IMR-90 (cell line): ENCODE measurements at regions not wholly inside any gene's neighbourhood (a gene's known extent, or its start where the extent isn't known, plus 50 kb on each side); places are given as distances from the start of the nearest gene placed in this dataset.

Source experiments
- ATAC-seq: fragments of 200-7000 bp; cut with Tn5 transposase; 2 replicates; pipeline ENCODE4 v1.9.1; 2020; ENCODE audit warnings: low read depth, mild to moderate bottlenecking, moderate library complexity
- BruUV-seq: library from RNA; stranded (reverse); fragments of 400-500 nt; replicated peaks from 2 replicates; lab custom pipeline; 2021; lab: Mats Ljungman, UMichigan
- CTCF ChIA-PET: fragments of 300-600 bp; formaldehyde crosslinking; extraction: SDS; loops from one replicate; lab custom pipeline; 2021; ENCODE audit warnings: antibody characterized with exemption; lab: Yijun Ruan, JAX
- POLR2A ChIA-PET: fragments of 300-600 bp; sonication (Branson Sonifier 250); formaldehyde crosslinking; loops from one replicate; lab custom pipeline; 2022; ENCODE audit warnings: antibody characterized with exemption; ENCODE audit not compliant: unreplicated experiment; lab: Charles Lee
- DNase-seq: peaks from one replicate; pipeline ENCODE4 v3.0.0; 2013
- H2AFZ ChIP-seq: replicated peaks from 2 replicates; pipeline ENCODE3; 2013; ENCODE audit warnings: low read length, mild to moderate bottlenecking; ENCODE audit not compliant: poor library complexity
- H2AK5ac ChIP-seq: 2 replicates; pipeline ENCODE4 v1.6.1; 2013; ENCODE audit warnings: low read depth, low read length, inconsistent platforms
- H2AK9ac ChIP-seq: replicated peaks from 2 replicates; pipeline ENCODE3; 2013; ENCODE audit warnings: mild to moderate bottlenecking, low read depth, low read length, moderate library complexity; ENCODE audit not compliant: poor library complexity
- H2BK120ac ChIP-seq: 2 replicates; pipeline ENCODE4 v1.6.1; 2013; ENCODE audit warnings: low read depth, low read length, inconsistent platforms
- H2BK15ac ChIP-seq: 3 replicates; pipeline ENCODE4 v1.6.1; 2013; ENCODE audit warnings: low read depth, low read length, inconsistent platforms
- H2BK20ac ChIP-seq: 2 replicates; pipeline ENCODE4 v1.6.1; 2013; ENCODE audit warnings: low read depth, mild to moderate bottlenecking, inconsistent platforms, low read length, moderate library complexity
- H2BK5ac ChIP-seq: 2 replicates; pipeline ENCODE4 v1.6.1; 2013; ENCODE audit warnings: mild to moderate bottlenecking, low read depth, low read length, inconsistent platforms; ENCODE audit not compliant: poor library complexity, severe bottlenecking
- H3K14ac ChIP-seq: replicated peaks from 2 replicates; pipeline ENCODE4 v1.6.1; 2013; ENCODE audit warnings: low read depth, low read length, inconsistent platforms
- H3K18ac ChIP-seq: 2 replicates; pipeline ENCODE4 v1.6.1; 2013; ENCODE audit warnings: low read depth, low read length, control low read depth
- H3K23ac ChIP-seq: 2 replicates; pipeline ENCODE4 v1.6.1; 2013; ENCODE audit warnings: low read depth, low read length, inconsistent platforms
- H3K27ac ChIP-seq: 2 replicates; pipeline ENCODE4 v1.5.1; 2013; ENCODE audit warnings: mild to moderate bottlenecking, control low read depth, low read length; ENCODE audit not compliant: insufficient read depth
- H3K27me3 ChIP-seq: 2 replicates; pipeline ENCODE4 v1.6.1; 2013; ENCODE audit warnings: low read length; ENCODE audit not compliant: control insufficient read depth, insufficient read depth
- H3K36me3 ChIP-seq: 2 replicates; pipeline ENCODE4 v1.6.1; 2013; ENCODE audit warnings: low read length, mixed read lengths; ENCODE audit not compliant: control insufficient read depth, insufficient read depth
- H3K4ac ChIP-seq: 2 replicates; pipeline ENCODE4 v1.6.1; 2013; ENCODE audit warnings: low read depth, low read length, inconsistent platforms
- H3K4me1 ChIP-seq: 2 replicates; pipeline ENCODE4 v1.6.1; 2013; ENCODE audit warnings: low read length, mixed read lengths; ENCODE audit not compliant: control insufficient read depth, insufficient read depth
- H3K4me2 ChIP-seq: 2 replicates; pipeline ENCODE4 v1.6.1; 2013; ENCODE audit warnings: low read depth, mild to moderate bottlenecking, control low read depth, low read length, moderate library complexity
- H3K4me3 ChIP-seq: 2 replicates; pipeline ENCODE4 v1.5.1; 2013; ENCODE audit warnings: low read depth, mild to moderate bottlenecking, control low read depth, low read length, moderate library complexity; ENCODE audit not compliant: insufficient read depth
- H3K56ac ChIP-seq: 2 replicates; pipeline ENCODE4 v1.6.1; 2013; ENCODE audit warnings: low read length, inconsistent platforms; ENCODE audit not compliant: insufficient read depth; ENCODE audit errors: extremely low read depth
- H3K79me1 ChIP-seq, 2 experiments: 2 replicates each; pipeline ENCODE4 v1.6.1; 2013; ENCODE audit warnings: low read length in 2 of 2, inconsistent platforms in 1 of 2, low read depth in 1 of 2
- H3K9ac ChIP-seq: 2 replicates; pipeline ENCODE4 v1.6.1; 2013; ENCODE audit warnings: low read depth, low read length, control low read depth
- H3K9me1 ChIP-seq: 2 replicates; pipeline ENCODE4 v1.6.1; 2013; ENCODE audit warnings: low read length, inconsistent platforms; ENCODE audit not compliant: insufficient read depth
- H3K9me3 ChIP-seq: 2 replicates; pipeline ENCODE4 v1.6.1; 2013; ENCODE audit warnings: low read length; ENCODE audit not compliant: control insufficient read depth, insufficient read depth
- H4K20me1 ChIP-seq: 2 replicates; pipeline ENCODE4 v1.6.1; 2013; ENCODE audit warnings: low read length, inconsistent platforms; ENCODE audit not compliant: insufficient read depth
- H4K5ac ChIP-seq: 2 replicates; pipeline ENCODE4 v1.6.1; 2013; ENCODE audit warnings: mild to moderate bottlenecking, low read depth, low read length, control low read depth
- H4K8ac ChIP-seq, 2 experiments: 2 replicates each; pipeline ENCODE4 v1.6.1; 2013; ENCODE audit warnings: low read depth in 2 of 2, low read length in 2 of 2, control low read depth in 1 of 2, inconsistent platforms in 1 of 2
- H4K91ac ChIP-seq: 2 replicates; pipeline ENCODE4 v1.6.1; 2013; ENCODE audit warnings: low read depth, low read length, inconsistent platforms; ENCODE audit not compliant: insufficient read depth
- BHLHE40 ChIP-seq: fragments of 150-350 bp; IDR thresholded peaks from 2 replicates; pipeline ENCODE4 v1.6.1; 2016; ENCODE audit warnings: mild to moderate bottlenecking, low read depth, low read length
- CEBPB ChIP-seq: IDR thresholded peaks from 2 replicates; pipeline ENCODE4 v1.6.1; 2012; ENCODE audit warnings: low read depth, low read length, improper control_type of control experiment
- CTCF ChIP-seq: conservative IDR thresholded peaks from 2 replicates; pipeline ENCODE4 v1.5.1; 2012; ENCODE audit warnings: mild to moderate bottlenecking, low read depth, low read length, improper control_type of control experiment
- FOS ChIP-seq: fragments of 150-350 bp; IDR thresholded peaks from 2 replicates; pipeline ENCODE4 v1.6.1; 2016; ENCODE audit warnings: low read depth, low read length
- MAFK ChIP-seq: IDR thresholded peaks from 2 replicates; pipeline ENCODE4 v1.6.1; 2012; ENCODE audit warnings: low read depth, low read length, improper control_type of control experiment
- MAZ ChIP-seq: IDR thresholded peaks from 2 replicates; pipeline ENCODE4 v1.6.1; 2012; ENCODE audit warnings: low read depth, mild to moderate bottlenecking, low read length, improper control_type of control experiment, moderate library complexity, borderline replicate concordance
- MXI1 ChIP-seq: IDR thresholded peaks from 2 replicates; pipeline ENCODE4 v1.6.1; 2012; ENCODE audit warnings: low read depth, mild to moderate bottlenecking, low read length, moderate library complexity, borderline replicate concordance
- NFE2L2 ChIP-seq: fragments of 150-350 bp; IDR thresholded peaks from 2 replicates; pipeline ENCODE4 v1.6.1; 2016; ENCODE audit warnings: low read depth, mild to moderate bottlenecking, low read length
- POLR2A ChIP-seq: IDR thresholded peaks from 2 replicates; pipeline ENCODE4 v1.6.1; 2012; ENCODE audit warnings: mild to moderate bottlenecking, low read depth, low read length
- RAD21 ChIP-seq: IDR thresholded peaks from 2 replicates; pipeline ENCODE4 v1.6.1; 2012; ENCODE audit warnings: low read length, improper control_type of control experiment
- RCOR1 ChIP-seq: IDR thresholded peaks from 2 replicates; pipeline ENCODE4 v1.6.1; 2012; ENCODE audit warnings: mild to moderate bottlenecking, low read length, improper control_type of control experiment; ENCODE audit not compliant: insufficient replicate concordance
- RFX5 ChIP-seq: IDR thresholded peaks from 2 replicates; pipeline ENCODE4 v1.8.0; 2012; ENCODE audit warnings: low read depth, mild to moderate bottlenecking, low read length, moderate library complexity
- SMC3 ChIP-seq: fragments of 150-350 bp; IDR thresholded peaks from 2 replicates; pipeline ENCODE4 v1.6.1; 2016; ENCODE audit warnings: low read depth, mild to moderate bottlenecking, antibody characterized with exemption, low read length, moderate library complexity
- USF2 ChIP-seq: fragments of 150-350 bp; IDR thresholded peaks from 2 replicates; pipeline ENCODE4 v1.6.1; 2017; ENCODE audit warnings: mild to moderate bottlenecking, antibody characterized with exemption, low read length, low read depth
- WGBS, 2 experiments: methylation state at CpG; one replicate each; pipeline versions ENCODE4 v1.1.5 to v1.1.7; 2013; ENCODE audit warnings: missing lambda C conversion rate in 2 of 2; ENCODE audit not compliant: insufficient read length in 1 of 2; ENCODE audit errors: extremely low coverage in 2 of 2; 5-methylcytosine and 5-hydroxymethylcytosine counted together
- dilution Hi-C: fragments of 300-500 bp; cut with HindIII; formaldehyde crosslinking; loops from one replicate; pipeline ENCODE4 v1.14.3; 2018; ENCODE audit warnings: low sequenced_read_pairs; ENCODE audit not compliant: unreplicated experiment
- in situ Hi-C: fragments of 300-500 bp; cut with MboI; formaldehyde crosslinking; loops from 3 replicates; pipeline ENCODE4 v1.14.3; 2019; ENCODE audit warnings: low sequenced_read_pairs, inconsistent platforms, mixed read lengths
- intact Hi-C: fragments of 100-400 bp; cut with micrococcal nuclease; formaldehyde crosslinking; loops from 2 replicates; pipeline ENCODE4 v1.10.0; 2022
- TF ChIP-seq, protein P1 (sequence below): fragments of 150-350 bp; IDR thresholded peaks from 2 replicates; pipeline ENCODE4 v1.6.1; 2016; ENCODE audit warnings: low read depth, mild to moderate bottlenecking, low read length, moderate library complexity, borderline replicate concordance

GRCh38 chr2:42910645-42911405, 118.4 kb upstream of the HAAO start:
- no peak overlapping the region for H3K27ac ChIP-seq
- H3K4ac ChIP-seq: no peak overlapping the region; the same call in 1 of the 2 replicates
- no peak overlapping the region for H4K91ac ChIP-seq
- intact Hi-C loops (no loop called here), in situ Hi-C loops (no loop called here), dilution Hi-C loops (no loop called here)
- no peak overlapping the region for H3K23ac ChIP-seq
- no TSS peak for BruUV-seq
- no peak overlapping the region for H2BK15ac ChIP-seq
- H4K5ac ChIP-seq: no peak overlapping the region
- no peak overlapping the region for H3K4me3 ChIP-seq
- H3K9ac ChIP-seq: no peak overlapping the region
- no peaks in the 10 kb centered on the region for H3K27me3 ChIP-seq
- 0 out of 2 replicates have a peak overlapping the region, but pooled peaks have one; percentile 15 for H2BK20ac ChIP-seq
- no peak overlapping the region for H2BK5ac ChIP-seq
- ChIA-PET POLR2A (no interaction called here), CTCF (no interaction called here)
- no peak overlapping the region for H3K4me2 ChIP-seq
- H3K9me1 ChIP-seq: peaks cover 19% of the 10 kb centered on the region
- peak overlapping the region; percentile 20 for H2AK9ac ChIP-seq
- peak overlapping the region; percentile 2; the same call in 1 of the 2 replicates for H3K14ac ChIP-seq
- peaks cover 24% of the 10 kb centered on the region for H3K4me1 ChIP-seq
- no peak for ATAC-seq
- peak overlapping the region; percentile 57; the same call in 1 of the 2 replicates for H2AK5ac ChIP-seq
- no peaks in the 10 kb centered on the region for H3K9me3 ChIP-seq
- DNase-seq: no peak
- H3K36me3 ChIP-seq: no peaks in the 10 kb centered on the region
- peak overlapping the region; percentile 16; the same call in 1 of the 2 replicates for H2BK120ac ChIP-seq
- no peak overlapping the region for H4K8ac ChIP-seq
- H3K56ac ChIP-seq: no peak overlapping the region
- no peaks in the 10 kb centered on the region for H3K79me1 ChIP-seq
- no peak overlapping the region for H3K18ac ChIP-seq
- H4K20me1 ChIP-seq: no peaks in the 10 kb centered on the region
- no peak overlapping the region for H2AFZ ChIP-seq
- WGBS, 2 experiments: 60% methylated on average over 2 of the region's 3 CpGs; no CpG with 5 or more reads in 1 of the 2 experiments
- TF ChIP-seq BHLHE40: no peak
- TF ChIP-seq SMC3: no peak
- no peak for TF ChIP-seq POLR2A
- TF ChIP-seq MAZ: no peak
- TF ChIP-seq MXI1: no peak
- no peak for TF ChIP-seq FOS
- no peak for TF ChIP-seq CEBPB
- no peak for TF ChIP-seq USF2
- TF ChIP-seq, protein P1, sequence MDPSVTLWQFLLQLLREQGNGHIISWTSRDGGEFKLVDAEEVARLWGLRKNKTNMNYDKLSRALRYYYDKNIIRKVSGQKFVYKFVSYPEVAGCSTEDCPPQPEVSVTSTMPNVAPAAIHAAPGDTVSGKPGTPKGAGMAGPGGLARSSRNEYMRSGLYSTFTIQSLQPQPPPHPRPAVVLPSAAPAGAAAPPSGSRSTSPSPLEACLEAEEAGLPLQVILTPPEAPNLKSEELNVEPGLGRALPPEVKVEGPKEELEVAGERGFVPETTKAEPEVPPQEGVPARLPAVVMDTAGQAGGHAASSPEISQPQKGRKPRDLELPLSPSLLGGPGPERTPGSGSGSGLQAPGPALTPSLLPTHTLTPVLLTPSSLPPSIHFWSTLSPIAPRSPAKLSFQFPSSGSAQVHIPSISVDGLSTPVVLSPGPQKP: no peak
- TF ChIP-seq MAFK: no peak
- no peak for TF ChIP-seq RFX5
- no peak for TF ChIP-seq RAD21
- TF ChIP-seq CTCF: no peak
- no peak for TF ChIP-seq NFE2L2
- TF ChIP-seq RCOR1: no peak
